HG02798 (cell line): ENCODE measurements at regions not wholly inside any gene's neighbourhood (a gene's known extent, or its start where the extent isn't known, plus 50 kb on each side); places are given as distances from the start of the nearest gene placed in this dataset.

Experiments
- ATAC-seq: cut with Tn5 transposase; IDR thresholded peaks from one replicate; pipeline ENCODE4 v1.9.1; 2021; ENCODE audit warnings: mild to moderate bottlenecking; ENCODE audit not compliant: unreplicated experiment, poor library complexity

DNA sequence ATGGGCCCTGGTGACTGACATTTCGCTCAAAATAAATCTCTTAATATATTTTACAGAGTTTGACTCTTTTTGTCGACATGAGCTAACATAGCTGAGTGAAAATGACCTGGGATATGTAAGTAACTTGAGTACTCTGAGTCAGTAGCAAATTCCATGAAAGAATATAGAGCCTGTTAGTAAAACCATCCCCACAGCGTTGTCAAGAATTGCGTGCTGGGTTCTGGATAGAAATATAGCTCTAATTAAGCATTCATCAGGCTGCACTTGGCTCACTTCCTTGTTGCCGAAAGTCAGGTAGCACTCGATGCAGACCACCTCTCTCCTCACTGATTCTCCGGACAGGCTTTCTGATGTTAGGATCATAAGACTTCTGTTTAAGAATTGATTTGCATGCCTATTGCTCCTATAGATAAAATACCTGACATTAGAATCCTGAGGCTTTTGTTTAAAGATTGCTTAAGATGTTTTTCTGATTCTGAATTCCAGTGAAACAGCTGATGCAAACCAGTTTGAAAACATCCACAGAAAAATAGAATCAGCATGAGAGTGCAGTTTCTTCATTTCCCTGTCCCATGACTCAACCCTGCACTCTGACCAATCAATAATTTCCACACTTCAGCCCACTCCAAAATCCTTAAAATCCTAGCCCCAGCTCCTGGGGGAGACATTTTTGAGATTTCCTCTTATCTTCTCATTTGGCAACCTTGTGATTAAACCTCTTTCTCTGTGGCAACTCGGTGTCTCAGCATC lies 310.6 kb downstream of the DIRAS2 start:
- ATAC-seq: no peak

DNA sequence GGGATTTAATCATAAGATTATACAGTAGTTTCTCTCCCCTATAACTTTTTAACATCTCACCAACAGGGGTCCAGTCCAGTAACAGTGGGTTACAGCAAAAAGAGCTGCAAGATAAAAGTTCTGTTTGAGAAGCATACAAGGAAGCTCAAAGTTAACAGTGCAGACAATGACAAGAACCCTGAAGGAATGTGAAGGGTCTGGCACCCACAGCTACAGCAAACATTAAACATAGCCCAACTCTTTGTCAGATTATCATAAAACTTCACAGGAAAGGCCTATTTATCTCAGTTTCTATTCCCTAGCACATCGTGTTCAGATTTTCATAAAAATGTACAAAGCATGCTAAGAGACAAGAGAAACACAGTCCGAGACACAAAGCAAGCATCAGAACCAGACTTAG lies 309.4 kb downstream of the DIRAS2 start:
- no peak for ATAC-seq

DNA sequence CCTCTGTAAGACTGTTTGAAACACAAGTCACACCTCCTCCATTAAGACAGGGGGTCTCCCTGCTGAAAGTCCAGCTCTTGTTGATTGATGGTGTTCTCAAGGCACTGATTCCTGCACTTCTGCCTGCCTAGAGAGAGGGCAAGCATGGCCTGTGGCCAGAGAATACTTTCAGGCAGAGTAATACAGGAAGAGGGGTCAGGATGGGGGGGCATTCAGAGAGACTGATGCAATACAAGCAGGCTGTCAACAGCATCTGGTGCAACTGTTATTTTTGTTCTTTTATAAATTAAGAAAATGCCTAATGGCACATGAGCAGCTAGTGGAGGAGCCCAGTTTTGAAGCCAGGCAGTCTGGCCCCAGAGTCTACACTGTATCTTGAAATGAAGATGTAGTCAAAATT lies 302.2 kb downstream of the DIRAS2 start:
- ATAC-seq: no peak

DNA sequence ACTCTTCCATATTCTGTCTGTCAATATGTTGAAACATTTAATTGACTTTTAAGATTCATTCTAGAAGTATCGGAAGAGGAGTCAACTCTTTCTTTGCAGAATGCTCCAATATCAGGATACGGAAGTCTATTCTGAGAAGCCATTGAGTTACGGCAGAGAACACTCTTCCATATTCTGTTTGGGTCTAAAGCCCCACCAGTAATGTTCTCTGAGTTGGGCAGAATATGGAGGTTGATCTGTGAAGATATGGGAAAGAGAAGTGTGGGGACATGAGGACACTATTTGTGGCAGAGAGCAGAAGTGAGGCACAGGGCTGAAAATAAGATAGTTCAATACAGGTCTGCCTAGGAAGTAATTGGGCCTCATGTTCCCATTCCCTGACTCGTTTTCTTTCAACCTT lies 300.0 kb downstream of the DIRAS2 start:
- no peak for ATAC-seq

DNA sequence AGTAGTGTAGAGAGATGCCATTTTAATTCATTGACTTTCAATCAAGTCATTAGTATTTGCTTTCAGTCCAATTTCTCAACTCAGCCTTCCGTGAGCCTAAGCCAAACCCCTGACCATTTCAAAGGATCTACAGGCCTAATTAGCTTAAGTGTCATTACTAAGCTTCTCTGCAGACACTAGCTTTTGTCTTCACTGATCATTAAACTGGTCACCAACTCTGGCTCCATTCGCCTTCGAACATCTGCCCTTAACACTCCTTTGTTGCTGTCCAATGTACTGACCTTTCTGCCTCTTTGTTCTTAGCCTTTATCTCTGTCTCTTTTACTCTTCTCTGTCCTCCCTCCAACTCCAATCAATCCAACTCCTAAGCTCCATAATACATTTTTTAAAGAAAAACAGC lies 299.3 kb downstream of the DIRAS2 start:
- ATAC-seq: no peak

DNA sequence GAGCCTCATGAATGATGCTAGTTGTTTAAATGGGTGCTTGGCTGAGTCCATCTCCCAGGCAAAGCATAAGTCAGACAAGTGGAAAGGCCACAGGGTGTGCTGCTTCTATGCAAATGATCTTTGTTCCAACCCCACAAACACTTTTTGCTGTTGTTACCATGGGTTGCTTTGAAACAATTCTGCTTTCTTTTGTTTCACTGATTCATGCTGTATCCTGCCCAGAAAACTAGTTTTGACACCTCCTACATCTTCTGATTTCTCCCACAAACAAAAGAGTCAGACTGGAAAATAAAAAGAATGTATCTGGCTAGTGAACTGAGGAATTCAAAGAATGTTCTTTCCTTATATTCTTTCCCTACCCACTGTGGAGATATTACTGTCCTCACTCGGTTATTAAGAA lies 298.6 kb downstream of the DIRAS2 start:
- no peak for ATAC-seq

DNA sequence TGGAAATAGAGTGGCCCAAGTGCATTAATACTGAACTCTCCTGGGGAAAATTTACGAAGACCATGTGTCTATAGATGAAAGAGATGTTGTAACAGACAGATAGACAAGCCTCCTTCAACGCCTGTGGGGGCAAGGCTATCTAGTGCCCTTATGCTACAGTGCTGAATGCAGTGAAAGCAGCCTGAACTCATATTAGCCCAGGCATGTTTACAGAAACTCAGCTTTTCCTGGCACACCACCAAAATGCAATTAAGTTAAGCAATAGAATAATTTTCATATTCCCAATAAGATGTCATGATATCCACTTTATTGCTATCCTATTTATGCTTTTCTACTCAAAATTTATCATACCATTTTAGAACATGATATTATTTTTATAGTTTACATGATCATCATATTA lies 277.0 kb downstream of the DIRAS2 start:
- no peak for ATAC-seq

DNA sequence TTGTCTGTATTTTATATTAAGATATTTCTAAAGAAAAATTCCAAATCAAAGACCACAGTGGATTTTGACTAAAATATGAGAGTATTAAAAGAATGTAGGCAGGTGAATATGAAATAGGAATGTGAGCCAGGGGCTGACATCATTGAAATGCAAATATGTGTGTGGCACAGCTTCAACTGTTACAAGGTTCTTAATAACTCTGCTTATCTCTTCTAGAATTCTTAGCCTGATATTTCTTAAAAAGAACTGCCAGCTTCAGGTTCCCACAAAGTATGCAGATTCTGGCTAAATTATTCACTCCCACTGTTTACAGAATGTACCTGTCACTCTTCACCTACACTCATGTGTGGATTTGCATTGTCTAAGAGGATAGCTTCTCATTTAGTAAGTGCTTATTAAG lies 274.4 kb downstream of the DIRAS2 start:
- ATAC-seq: no peak

DNA sequence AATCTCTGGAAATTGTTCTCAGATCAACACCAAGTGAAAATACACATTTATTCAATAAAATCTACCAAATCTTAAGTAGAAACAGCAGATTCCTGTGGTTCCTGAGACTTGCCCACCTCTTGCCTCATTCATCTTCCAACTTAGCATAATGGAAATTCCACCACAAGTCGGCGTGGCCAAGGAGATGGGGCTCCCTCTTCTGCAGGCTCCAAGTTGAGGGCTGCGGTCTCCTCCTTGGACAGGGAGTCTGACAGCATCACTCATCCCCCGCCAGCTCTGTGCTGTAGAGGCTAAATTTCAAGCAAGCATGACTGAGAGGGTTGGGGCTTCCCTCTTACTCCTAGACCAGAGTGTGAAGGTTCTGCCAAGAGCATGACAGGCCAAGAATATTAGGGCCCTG lies 273.7 kb downstream of the DIRAS2 start:
- no peak for ATAC-seq

DNA sequence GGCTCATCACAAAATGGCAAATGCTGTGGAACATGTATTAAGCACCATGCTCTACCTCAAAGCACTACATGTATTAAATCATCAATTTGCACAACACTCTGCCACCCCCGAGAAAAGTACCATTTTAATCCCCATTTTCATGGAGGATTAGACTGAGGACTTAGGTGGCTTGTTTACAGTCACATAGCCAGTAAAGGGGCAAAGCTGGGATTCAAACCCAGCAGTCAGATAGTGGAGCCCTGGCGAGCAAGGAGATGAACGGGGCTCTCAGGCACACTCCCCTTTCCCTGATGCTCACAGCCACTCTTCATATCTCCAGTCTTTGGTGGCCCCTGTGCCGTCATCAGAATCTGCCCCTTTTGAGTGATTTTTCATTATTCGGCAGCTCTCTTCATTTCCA lies 262.9 kb downstream of the DIRAS2 start:
- no peak for ATAC-seq

DNA sequence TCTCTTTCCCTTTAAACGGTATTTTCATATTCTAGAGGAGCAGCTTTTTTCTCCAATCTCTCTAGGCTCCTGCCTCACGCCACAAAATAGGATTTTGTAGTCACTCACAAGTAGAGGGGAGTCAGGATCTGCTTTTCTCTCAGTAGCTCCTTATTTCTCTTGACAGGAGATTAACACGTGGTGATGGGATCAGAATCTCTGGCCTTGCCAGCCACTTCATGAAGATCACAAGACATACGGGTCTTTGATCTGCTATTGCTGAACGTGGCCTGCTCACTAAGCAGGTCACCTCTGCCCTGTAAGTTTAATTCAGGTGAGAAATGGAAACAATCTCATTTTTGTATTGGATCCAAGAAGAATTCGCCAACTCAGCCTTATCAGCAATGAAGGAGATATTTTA lies 257.5 kb downstream of the DIRAS2 start:
- ATAC-seq: no peak

DNA sequence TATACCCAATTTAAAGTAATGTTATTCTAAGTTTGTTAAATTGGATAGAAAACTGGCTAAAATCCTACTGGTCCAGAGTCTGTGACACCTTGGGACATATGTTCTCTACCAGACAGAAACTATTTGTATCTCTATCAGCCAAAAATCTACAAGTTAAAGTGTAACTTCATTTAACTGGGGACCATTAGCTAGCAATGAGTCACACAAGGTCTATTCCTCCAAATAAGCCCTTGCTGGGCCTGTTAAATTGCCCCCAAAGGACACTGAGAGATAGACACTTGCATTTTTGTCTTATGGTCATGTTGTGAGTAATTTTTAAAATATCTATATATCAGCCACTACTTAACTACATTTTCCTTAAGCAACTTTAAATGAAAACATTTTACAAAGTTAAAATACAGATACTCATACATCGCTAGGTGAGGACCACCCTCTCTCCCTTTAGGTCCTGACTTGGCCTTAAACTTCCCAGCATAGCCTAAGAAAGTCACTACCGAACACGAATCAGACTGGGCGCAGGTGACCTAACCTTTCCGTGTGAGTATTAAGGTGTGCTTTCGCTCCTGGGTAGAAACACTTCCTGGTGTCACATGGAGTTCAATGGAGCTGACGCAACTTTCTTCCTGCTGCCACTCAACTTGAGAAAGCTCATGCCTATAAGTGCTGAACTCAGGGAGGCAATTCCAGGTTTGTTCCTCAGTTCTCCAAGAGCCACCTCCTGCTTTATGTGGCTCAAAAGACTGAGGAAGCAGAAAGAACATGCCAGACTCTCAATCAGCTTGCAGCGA lies 249.1 kb downstream of the DIRAS2 start:
- no peak for ATAC-seq

DNA sequence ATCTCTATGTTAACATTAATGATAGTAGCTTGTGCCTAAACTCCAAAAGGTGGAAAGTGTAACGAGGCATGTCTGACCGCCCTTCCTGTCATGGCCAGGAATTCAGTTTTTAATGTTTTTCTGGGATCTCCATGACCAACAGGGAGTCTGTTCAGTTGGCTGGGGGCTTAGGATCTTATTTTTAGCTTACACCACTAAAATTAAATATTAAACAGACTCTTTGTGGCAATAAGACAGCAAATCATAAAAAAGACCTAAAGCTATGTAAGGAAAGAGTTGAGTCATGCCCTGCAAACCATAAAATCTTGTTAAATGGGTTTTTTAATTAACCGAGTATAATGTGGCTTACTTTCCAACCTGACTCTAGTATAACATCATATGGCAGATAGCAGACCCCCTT lies 247.8 kb downstream of the DIRAS2 start:
- ATAC-seq: no peak

DNA sequence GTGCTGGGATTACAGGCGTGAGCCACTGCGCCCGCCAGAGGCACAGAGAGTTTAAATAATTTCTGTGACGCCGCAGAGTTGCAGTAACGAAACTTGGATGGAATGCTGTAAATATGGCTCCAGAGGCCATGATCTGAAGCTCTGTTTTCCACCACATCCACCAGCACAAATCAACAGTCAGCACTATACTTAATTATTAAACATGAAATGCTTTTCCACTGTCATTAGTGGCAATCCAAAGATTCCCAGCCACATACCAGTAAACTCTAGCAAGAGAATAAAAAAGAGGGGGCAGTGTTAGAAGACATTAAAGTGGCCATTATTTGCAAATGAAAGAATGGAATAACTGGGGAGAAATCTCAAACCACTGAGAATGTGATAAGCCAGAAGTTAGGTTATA lies 242.5 kb downstream of the DIRAS2 start:
- ATAC-seq: no peak

DNA sequence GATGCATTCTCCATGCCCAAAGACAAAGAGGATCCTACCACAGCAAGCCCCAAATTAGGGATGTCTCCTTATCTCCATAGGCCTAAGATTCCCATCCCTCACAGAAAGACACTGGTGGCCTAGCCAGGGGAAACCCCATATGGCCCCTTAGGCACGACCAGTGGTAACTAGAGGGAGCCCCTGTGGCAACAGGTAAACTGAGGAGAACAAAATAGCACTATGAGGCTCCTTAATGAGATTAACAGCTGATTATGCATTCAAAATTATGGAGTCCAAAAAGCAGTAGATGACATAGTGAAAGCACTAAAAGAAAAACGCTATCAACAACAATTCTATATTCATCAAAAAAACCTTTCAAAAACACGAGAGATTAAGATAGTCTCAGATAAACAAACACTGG lies 234.0 kb downstream of the DIRAS2 start:
- no peak for ATAC-seq

DNA sequence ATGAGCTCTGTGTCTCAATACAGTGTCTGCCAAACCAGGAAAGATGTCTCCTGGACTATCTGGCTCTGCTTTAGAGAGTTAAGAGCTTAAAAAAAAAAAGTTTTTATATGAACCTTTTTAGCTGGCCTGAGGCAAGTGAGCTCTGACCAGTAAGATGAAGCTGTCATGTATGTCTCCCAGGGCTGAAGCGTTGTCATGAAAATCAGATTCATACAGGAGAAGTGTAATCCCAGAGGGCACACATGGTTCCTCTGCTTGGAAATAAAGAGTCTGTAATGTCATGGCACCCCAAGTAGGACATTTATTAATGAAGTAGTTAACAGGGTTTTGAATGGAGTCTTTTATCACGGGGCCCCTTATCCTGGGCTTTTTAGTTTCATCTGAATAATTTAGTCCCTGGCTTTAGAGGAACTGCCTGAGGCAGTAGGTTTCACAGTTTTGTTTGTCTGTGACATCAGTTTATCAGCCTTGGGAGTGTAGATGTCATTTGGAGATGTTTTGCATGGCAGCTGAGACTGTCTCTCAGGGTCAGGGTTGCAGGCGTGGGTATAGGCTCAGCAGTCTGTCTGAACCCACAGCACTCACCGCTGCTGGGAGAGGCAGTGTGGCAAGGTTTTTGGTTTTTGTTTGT lies 223.3 kb downstream of the DIRAS2 start:
- ATAC-seq: no peak

DNA sequence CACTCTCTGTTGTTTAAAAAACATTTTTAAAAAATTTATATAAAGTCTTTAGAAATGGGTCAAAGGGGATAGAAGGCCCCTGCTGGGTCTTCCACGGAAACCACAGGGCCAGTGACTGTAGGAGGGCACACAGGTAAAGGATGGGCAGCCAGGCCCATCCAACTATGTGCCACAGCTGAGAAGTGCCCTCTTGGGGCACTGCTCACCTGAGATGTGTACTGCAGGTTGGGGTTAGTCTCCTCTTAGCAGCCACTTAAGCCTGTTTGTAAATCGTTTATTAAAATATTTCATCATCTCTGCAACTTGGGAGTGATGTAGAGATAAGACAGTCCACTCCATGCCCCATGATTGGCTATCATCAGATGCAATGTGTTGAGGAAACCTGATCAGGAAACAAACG lies 222.4 kb downstream of the DIRAS2 start:
- ATAC-seq: no peak

DNA sequence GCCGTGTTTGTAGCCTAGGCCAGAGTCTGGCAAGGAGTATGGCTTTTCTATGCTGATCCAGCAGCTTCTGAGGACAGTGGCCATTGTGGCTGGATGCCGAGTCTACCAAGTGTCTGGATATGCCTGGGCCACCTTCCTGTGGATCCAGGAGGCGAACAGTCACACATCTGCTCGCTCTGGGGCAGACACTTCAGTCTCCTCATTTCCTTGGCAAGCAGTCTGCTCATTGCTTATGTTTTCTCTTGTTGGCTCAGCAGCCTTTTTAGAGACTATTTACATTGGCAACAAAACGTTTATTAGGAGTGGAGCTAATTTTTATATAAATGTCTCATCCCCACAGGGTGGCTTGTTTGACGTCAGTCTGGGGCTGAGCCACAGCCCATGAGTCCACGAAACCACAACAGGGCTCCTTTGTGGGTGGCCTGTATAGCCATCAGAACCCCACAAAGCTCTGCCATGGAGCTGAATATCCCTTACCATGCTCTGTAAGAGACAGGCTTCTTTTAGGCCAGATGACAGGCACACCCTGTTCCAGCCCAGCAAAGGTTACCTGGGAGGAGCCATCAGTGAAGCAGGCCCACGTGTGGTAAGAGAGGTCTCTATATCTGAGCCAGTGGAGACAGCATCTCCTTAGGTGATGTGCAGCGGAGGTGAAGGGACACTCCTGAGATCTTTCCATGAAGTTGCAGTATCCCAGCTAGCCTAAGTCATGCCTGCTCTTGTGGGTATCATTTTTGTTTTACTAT lies 221.7 kb downstream of the DIRAS2 start:
- ATAC-seq: no peak

DNA sequence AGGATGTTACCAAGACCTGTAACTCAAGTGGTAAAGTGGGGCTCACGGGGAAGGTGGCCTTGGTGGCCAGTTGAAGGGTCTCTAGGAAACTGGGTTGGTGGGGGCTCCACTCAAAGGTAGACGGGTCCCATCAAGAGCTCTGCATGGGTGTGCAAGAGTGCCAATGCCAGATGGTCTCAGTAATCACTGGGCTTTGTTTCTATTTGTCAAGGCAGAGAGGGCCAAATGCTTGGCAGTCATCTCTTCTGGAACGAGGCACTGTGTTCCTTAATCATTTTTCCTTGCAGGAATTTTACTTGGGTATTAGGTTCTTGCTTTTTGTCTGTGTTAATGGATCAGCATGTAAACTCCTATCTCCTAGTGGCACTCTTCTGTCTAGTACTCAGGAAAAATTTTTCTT lies 220.8 kb downstream of the DIRAS2 start:
- ATAC-seq: no peak

DNA sequence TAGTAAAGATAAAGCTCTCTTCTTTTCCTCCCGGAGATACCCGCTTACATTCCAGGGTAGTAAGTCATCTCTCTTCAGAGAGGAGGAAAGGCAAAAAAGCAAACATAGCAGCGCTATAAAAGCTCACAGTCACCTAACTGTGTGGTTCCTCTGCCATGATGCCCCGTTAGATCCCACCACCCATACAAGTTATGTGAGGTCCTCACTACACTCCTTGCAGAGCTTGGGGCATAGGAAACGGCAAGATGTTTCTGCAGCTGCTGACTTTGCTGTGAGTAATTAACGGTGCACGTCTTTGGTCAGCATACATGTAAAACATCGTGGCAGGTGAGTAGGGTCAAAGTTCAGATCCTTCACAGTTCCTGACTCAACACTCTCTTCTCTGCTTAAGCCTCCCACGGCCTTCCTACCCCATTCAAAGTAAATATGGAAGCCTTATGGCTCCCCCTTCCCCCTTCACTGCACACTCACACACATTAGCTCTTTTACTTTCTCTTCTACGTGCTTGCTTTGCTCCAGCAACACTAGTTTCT lies 218.9 kb downstream of the DIRAS2 start:
- no peak for ATAC-seq

DNA sequence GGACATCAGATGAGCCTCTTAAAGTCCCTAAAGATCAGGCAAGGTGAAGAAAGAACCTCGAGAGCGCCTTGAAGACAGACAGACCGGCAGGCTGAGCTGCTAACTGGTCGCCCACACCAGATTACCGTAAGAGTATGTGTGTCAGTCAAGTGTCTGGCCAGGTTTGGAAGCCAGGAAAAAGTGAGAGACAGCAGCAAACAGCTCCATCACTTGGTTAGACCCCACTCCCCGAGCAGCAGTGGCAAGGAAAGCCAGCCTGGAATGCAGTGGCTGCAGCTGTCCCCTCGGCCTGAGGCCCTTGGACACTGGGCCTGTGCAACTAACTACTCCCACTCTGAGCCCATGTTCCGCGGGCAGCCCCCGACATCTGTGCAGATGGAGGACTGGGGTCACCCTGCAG lies 214.1 kb downstream of the DIRAS2 start:
- no peak for ATAC-seq
